Keratinocyte (primary cell): ENCODE measurements at regions not wholly inside any gene's neighbourhood (a gene's known extent, or its start where the extent isn't known, plus 50 kb on each side); places are given as distances from the start of the nearest gene placed in this dataset.

Source experiments
- DNase-seq: peaks from one replicate; pipeline ENCODE4 v3.0.0-alpha.2; 2011; ENCODE audit warnings: low read depth, missing footprints, low spot score
- FAIRE-seq: peaks from 2 replicates; lab custom pipeline; 2011; peaks lifted over from hg19 to GRCh38; lab: Jason Lieb, UNC
- H2AFZ ChIP-seq: 2 replicates; pipeline ENCODE4 v1.6.0; 2012; ENCODE audit warnings: low read length, control low read depth, inconsistent platforms; ENCODE audit not compliant: control insufficient read depth
- H3K27ac ChIP-seq: 2 replicates; pipeline ENCODE4 v1.5.1; 2011; ENCODE audit warnings: low read length; ENCODE audit not compliant: control insufficient read depth, insufficient read depth
- H3K27me3 ChIP-seq: 3 replicates; pipeline ENCODE4 v1.6.0; 2011; ENCODE audit warnings: low read length; ENCODE audit not compliant: control insufficient read depth, insufficient read depth; ENCODE audit errors: extremely low read depth
- H3K36me3 ChIP-seq, 2 experiments: 2 replicates in 1 of 2; 3 replicates in 1 of 2; pipeline ENCODE4 v1.5.1; 2011; ENCODE audit warnings: low read length in 2 of 2, mild to moderate bottlenecking in 1 of 2; ENCODE audit not compliant: control insufficient read depth in 2 of 2, insufficient read depth in 2 of 2; ENCODE audit errors: extremely low read depth in 1 of 2
- H3K4me1 ChIP-seq: 3 replicates; pipeline ENCODE4 v1.5.1; 2011; ENCODE audit warnings: low read length; ENCODE audit not compliant: control insufficient read depth, insufficient read depth; ENCODE audit errors: extremely low read depth
- H3K4me2 ChIP-seq: 3 replicates; pipeline ENCODE4 v1.6.0; 2011; ENCODE audit warnings: low read depth, low read length; ENCODE audit not compliant: control insufficient read depth, insufficient read depth; ENCODE audit errors: extremely low read depth
- H3K4me3 ChIP-seq, 3 experiments: fragments of 200-600 bp in 1 of 3; sonication (generic) in 1 of 3; 2 replicates in 2 of 3; 3 replicates in 1 of 3; pipeline ENCODE4 v1.5.1; 2011 to 2016; ENCODE audit warnings: low read length in 3 of 3, mild to moderate bottlenecking in 3 of 3, control low read depth in 2 of 3, inconsistent platforms in 1 of 3, low read depth in 1 of 3, mixed read lengths in 1 of 3, mixed run types in 1 of 3, moderate library complexity in 1 of 3; ENCODE audit not compliant: control insufficient read depth in 2 of 3, insufficient read depth in 2 of 3; ENCODE audit errors: extremely low read depth in 1 of 3
- H3K79me2 ChIP-seq: 2 replicates; pipeline ENCODE4 v1.6.0; 2012; ENCODE audit warnings: low read length; ENCODE audit not compliant: control insufficient read depth, insufficient read depth
- H3K9ac ChIP-seq: 3 replicates; pipeline ENCODE4 v1.6.0; 2011; ENCODE audit warnings: low read length; ENCODE audit not compliant: control insufficient read depth, insufficient read depth; ENCODE audit errors: extremely low read depth
- H3K9me1 ChIP-seq: 3 replicates; pipeline ENCODE4 v1.6.0; 2011; ENCODE audit warnings: low read length; ENCODE audit not compliant: control insufficient read depth, insufficient read depth; ENCODE audit errors: extremely low read depth
- H3K9me3 ChIP-seq: 2 replicates; pipeline ENCODE4 v1.5.1; 2012; ENCODE audit warnings: low read depth, low read length; ENCODE audit not compliant: control insufficient read depth
- H4K20me1 ChIP-seq: 3 replicates; pipeline ENCODE4 v1.6.0; 2011; ENCODE audit warnings: low read length; ENCODE audit not compliant: control insufficient read depth, insufficient read depth; ENCODE audit errors: extremely low read depth
- CTCF ChIP-seq, 3 experiments: IDR thresholded peaks in 1 of 3; conservative IDR thresholded peaks in 1 of 3; optimal IDR thresholded peaks in 1 of 3; 2 replicates in 2 of 3; 3 replicates in 1 of 3; pipeline versions ENCODE3 to v1.5.1; 2011; ENCODE audit warnings: low read length in 3 of 3, mild to moderate bottlenecking in 3 of 3, moderate library complexity in 2 of 3, control low read depth in 1 of 3, inconsistent platforms in 1 of 3; ENCODE audit not compliant: insufficient read depth in 2 of 3; ENCODE audit errors: extremely low read depth in 1 of 3
- EZH2 ChIP-seq: IDR thresholded peaks from one replicate; pipeline ENCODE4 v1.6.1; 2012; ENCODE audit warnings: inconsistent platforms, mild to moderate bottlenecking, low read length, moderate library complexity
- dilution Hi-C: fragments of 300-500 bp; cut with MboI; formaldehyde crosslinking; loops from one replicate; pipeline ENCODE4 v1.7.0; 2020; ENCODE audit warnings: low sequenced_read_pairs; ENCODE audit not compliant: extremely low pct_ligation_motif_present

GRCh38 chr13:78192716-78193115, 274.1 kb upstream of the EDNRB start:
- FAIRE-seq (no peak), DNase-seq (no peak)
- Histone ChIP-seq H3K27me3 (no peaks in the 10 kb centered on the region), H3K4me2 (no peak overlapping the region), H3K27ac (no peak overlapping the region), H2AFZ (no peak overlapping the region), H3K79me2 (no peaks in the 10 kb centered on the region), H3K4me3 (no peak overlapping the region), H3K9me1 (no peaks in the 10 kb centered on the region), H3K9ac (no peak overlapping the region), H4K20me1 (no peaks in the 10 kb centered on the region), H3K4me1 (no peaks in the 10 kb centered on the region), H3K36me3 (no peaks in the 10 kb centered on the region), H3K9me3 (no peaks in the 10 kb centered on the region)
- TF ChIP-seq EZH2 = no peak
- no peak for TF ChIP-seq CTCF (optimal IDR thresholded peaks at IDR 0.05 in 1 of 3, IDR thresholded peaks at IDR 0.05 in 1 of 3, conservative IDR thresholded peaks at IDR 0.05 in 1 of 3; ENCODE audit: extremely low read depth in 1 of 3, insufficient read depth in 2 of 3, low read length in 3 of 3)
- dilution Hi-C loops = no loop called here

DNA sequence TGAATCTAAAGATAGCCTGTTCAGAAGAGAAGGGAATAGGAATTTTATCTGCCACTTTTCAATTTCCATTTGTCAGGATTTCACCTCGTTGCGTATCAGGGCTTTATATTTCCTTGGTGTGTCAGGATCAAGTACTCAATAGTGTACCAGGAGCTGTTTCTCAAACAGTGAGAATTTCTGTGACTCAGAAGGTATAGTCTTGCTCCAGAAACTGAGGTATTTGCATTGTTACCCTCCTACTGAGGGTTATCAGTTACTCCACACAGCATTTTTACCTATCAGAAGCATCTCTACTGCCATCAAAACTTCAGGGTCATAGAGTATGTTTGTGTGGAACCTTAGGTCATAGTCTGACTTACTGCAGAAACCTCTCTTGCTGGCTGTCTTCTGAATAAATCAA, 271.7 kb upstream of the EDNRB start:
- Histone ChIP-seq H3K36me3 (no peaks in the 10 kb centered on the region), H4K20me1 (no peaks in the 10 kb centered on the region), H3K79me2 (no peaks in the 10 kb centered on the region), H3K4me1 (no peaks in the 10 kb centered on the region), H2AFZ (no peak overlapping the region), H3K4me3 (no peak overlapping the region), H3K9me1 (no peaks in the 10 kb centered on the region), H3K27me3 (no peaks in the 10 kb centered on the region), H3K27ac (no peak overlapping the region), H3K4me2 (no peak overlapping the region), H3K9me3 (no peaks in the 10 kb centered on the region), H3K9ac (no peak overlapping the region)
- TF ChIP-seq CTCF (optimal IDR thresholded peaks at IDR 0.05 in 1 of 3, IDR thresholded peaks at IDR 0.05 in 1 of 3, conservative IDR thresholded peaks at IDR 0.05 in 1 of 3; ENCODE audit: extremely low read depth in 1 of 3, insufficient read depth in 2 of 3, low read length in 3 of 3) = no peak
- TF ChIP-seq EZH2 = no peak
- FAIRE-seq (no peak), DNase-seq (no peak)
- dilution Hi-C loops = no loop called here
